SJCRH30 (cell line): ENCODE measurements at regions not wholly inside any gene's neighbourhood (a gene's known extent, or its start where the extent isn't known, plus 50 kb on each side); places are given as distances from the start of the nearest gene placed in this dataset.

ENCODE experiments used
- DNase-seq, 2 experiments: peaks; one replicate each; pipeline ENCODE4 v3.0.0-alpha.2; 2015 to 2020
- H3K27ac ChIP-seq: fragments of 250-450 bp; sonication (Bioruptor Pico); 2 replicates; pipeline ENCODE4 v1.5.1; 2020; ENCODE audit warnings: mild to moderate bottlenecking, moderate library complexity
- H3K27me3 ChIP-seq: fragments of 250-450 bp; sonication (Bioruptor Pico); 2 replicates; pipeline ENCODE4 v1.5.1; 2020; ENCODE audit warnings: mild to moderate bottlenecking, moderate library complexity
- H3K36me3 ChIP-seq: fragments of 250-450 bp; sonication (Bioruptor Pico); 2 replicates; pipeline ENCODE4 v1.5.1; 2020; ENCODE audit warnings: mild to moderate bottlenecking, moderate library complexity
- H3K4me1 ChIP-seq: fragments of 250-450 bp; sonication (Bioruptor Pico); 2 replicates; pipeline ENCODE4 v1.5.1; 2020; ENCODE audit warnings: mild to moderate bottlenecking, moderate library complexity
- H3K4me3 ChIP-seq: fragments of 250-450 bp; sonication (Bioruptor Pico); 2 replicates; pipeline ENCODE4 v1.5.1; 2020; ENCODE audit warnings: mild to moderate bottlenecking, moderate library complexity
- H3K9me3 ChIP-seq: fragments of 250-450 bp; sonication (Bioruptor Pico); replicated peaks from 2 replicates; pipeline ENCODE4 v1.5.1; 2020; ENCODE audit warnings: mild to moderate bottlenecking, moderate library complexity

DNA sequence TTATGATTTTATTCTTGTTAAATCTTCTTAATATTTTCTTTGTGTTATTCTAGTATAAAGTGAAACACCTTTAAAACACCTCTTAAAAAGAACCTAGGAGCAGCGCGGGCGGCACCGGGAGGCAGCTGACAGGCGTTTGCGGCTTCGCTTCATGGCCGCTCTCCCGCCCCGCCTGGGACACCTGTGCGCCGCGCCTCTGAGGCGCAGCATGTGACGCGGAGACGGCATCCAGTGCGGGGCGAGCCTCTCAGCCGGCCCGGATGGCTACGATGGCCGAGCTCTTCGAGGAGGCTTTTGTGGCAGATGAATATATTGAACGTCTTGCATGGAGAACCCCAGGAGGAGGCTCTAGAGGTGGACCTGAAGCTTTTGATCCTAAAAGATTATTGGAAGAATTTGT is 1592.7 kb downstream of the TECRL start:
- Histone ChIP-seq H3K27ac (no peak overlapping the region), H3K9me3 (no peaks in the 10 kb centered on the region), H3K27me3 (no peaks in the 10 kb centered on the region), H3K36me3 (no peaks in the 10 kb centered on the region), H3K4me3 (no peak overlapping the region), H3K4me1 (no peaks in the 10 kb centered on the region)
- no peak for DNase-seq

- H3K4me1 ChIP-seq: no peaks in the 10 kb centered on the region
- no peak for DNase-seq
Observed at GRCh38 chr4:62814510-62815047, 1594.7 kb downstream of the TECRL start.

GRCh38 chr4:62806816-62807215 is 1602.4 kb downstream of the TECRL start:
- no peaks in the 10 kb centered on the region for H3K27me3 ChIP-seq
- H3K27ac ChIP-seq: no peak overlapping the region
- no peaks in the 10 kb centered on the region for H3K9me3 ChIP-seq
- no peaks in the 10 kb centered on the region for H3K36me3 ChIP-seq
- H3K4me1 ChIP-seq: no peaks in the 10 kb centered on the region
- no peak overlapping the region for H3K4me3 ChIP-seq
- DNase-seq: no peak

More at GRCh38 chr4:62814510-62815047, 1594.7 kb downstream of the TECRL start:
- no peak overlapping the region for H3K4me3 ChIP-seq
- H3K27me3 ChIP-seq: no peaks in the 10 kb centered on the region
- no peaks in the 10 kb centered on the region for H3K36me3 ChIP-seq
- no peaks in the 10 kb centered on the region for H3K9me3 ChIP-seq
- H3K27ac ChIP-seq: no peak overlapping the region

- no peak for DNase-seq
- H3K4me1 ChIP-seq: no peaks in the 10 kb centered on the region
- no peaks in the 10 kb centered on the region for H3K9me3 ChIP-seq
- no peaks in the 10 kb centered on the region for H3K36me3 ChIP-seq
- H3K27me3 ChIP-seq: no peaks in the 10 kb centered on the region
- no peak overlapping the region for H3K4me3 ChIP-seq
- no peak overlapping the region for H3K27ac ChIP-seq
Observed at GRCh38 chr4:62804075-62804474, 1603.9 kb downstream of the ADGRL3 start.

GRCh38 chr4:62797221-62797620 is 1597.1 kb downstream of the ADGRL3 start:
- H3K4me3 ChIP-seq: no peak overlapping the region
- no peaks in the 10 kb centered on the region for H3K27me3 ChIP-seq

DNA sequence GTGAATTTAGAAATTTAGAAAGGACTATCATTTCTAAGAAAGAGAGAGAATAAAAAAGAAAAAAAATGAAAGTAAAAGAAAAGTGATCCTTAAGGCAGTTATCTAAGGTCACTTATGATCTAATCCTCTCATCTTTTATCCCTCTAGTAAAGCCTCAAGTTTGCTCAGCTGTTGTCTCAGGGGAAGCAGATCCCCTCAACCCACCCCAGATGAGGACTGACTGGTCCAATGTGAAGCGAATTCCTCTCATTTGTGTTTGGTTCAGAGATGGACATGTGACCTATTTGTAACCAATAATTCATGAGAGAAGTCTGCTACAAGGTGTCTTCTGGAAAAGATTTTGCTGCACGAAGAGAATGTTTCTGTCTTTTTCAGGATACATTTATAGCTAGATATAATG is 1591.3 kb downstream of the ADGRL3 start:
- Histone ChIP-seq H3K9me3 (no peaks in the 10 kb centered on the region), H3K4me1 (peaks cover 14% of the 10 kb centered on the region), H3K27ac (no peak overlapping the region), H3K27me3 (no peaks in the 10 kb centered on the region), H3K36me3 (no peaks in the 10 kb centered on the region), H3K4me3 (no peak overlapping the region)
- peak; percentile 54 to 66 for DNase-seq

More at GRCh38 chr4:62797221-62797620, 1597.1 kb downstream of the ADGRL3 start:
- Histone ChIP-seq H3K4me1 (no peaks in the 10 kb centered on the region), H3K9me3 (no peaks in the 10 kb centered on the region), H3K36me3 (no peaks in the 10 kb centered on the region), H3K27ac (no peak overlapping the region)
- DNase-seq: no peak

GRCh38 chr4:62771983-62772557 is 1571.9 kb downstream of the ADGRL3 start:
- no peaks in the 10 kb centered on the region for H3K27me3 ChIP-seq
- H3K4me1 ChIP-seq: no peaks in the 10 kb centered on the region
- no peak for DNase-seq
- H3K4me3 ChIP-seq: no peak overlapping the region
- H3K27ac ChIP-seq: no peak overlapping the region
- no peaks in the 10 kb centered on the region for H3K9me3 ChIP-seq
- H3K36me3 ChIP-seq: no peaks in the 10 kb centered on the region

DNA sequence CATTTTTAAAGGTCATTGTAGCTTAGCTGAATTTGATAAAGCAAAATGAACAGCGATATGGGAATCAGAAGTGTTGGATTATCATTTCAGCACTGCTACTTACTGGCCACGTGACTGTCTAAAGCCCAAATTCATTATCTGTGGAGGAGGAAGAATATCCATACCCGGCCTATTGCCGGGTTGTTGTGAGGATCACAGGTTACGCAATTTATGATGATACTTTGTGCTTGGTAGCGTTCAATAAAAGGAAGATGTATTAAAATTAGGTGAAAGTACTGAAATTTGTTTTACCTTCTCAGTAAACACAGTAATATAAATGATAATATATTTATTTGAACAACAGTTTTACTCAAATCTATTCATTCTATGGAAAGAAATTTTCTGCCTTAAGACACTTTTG is 1540.2 kb downstream of the ADGRL3 start:
- DNase-seq: no peak
- no peaks in the 10 kb centered on the region for H3K4me1 ChIP-seq
- H3K27me3 ChIP-seq: no peaks in the 10 kb centered on the region
- H3K9me3 ChIP-seq: no peaks in the 10 kb centered on the region
- no peaks in the 10 kb centered on the region for H3K36me3 ChIP-seq
- no peak overlapping the region for H3K4me3 ChIP-seq
- no peak overlapping the region for H3K27ac ChIP-seq

- H3K9me3 ChIP-seq: no peaks in the 10 kb centered on the region
Observed at GRCh38 chr4:62717154-62717553, 1517.0 kb downstream of the ADGRL3 start.

DNA sequence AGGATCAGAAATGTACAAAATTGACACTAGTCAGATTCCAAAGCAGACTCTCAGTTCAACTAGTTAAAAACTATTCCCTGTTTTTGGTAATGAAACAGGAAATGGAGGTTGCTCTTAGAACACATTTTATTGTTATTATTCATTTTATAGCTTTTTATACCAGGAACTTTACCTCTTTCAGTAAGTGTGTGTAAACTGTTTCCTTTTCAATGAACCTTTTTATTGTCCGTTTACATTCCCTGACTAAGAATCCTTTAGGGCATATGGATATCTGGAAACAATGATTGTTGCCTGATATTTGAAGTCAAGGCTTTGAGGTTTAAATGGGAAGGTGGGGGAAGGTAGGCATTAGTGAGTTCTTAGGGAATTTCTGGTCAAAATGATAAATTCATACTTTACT is 1511.4 kb downstream of the ADGRL3 start:
- no peak overlapping the region for H3K4me3 ChIP-seq
- no peaks in the 10 kb centered on the region for H3K4me1 ChIP-seq
- no peaks in the 10 kb centered on the region for H3K9me3 ChIP-seq
- H3K36me3 ChIP-seq: no peaks in the 10 kb centered on the region
- no peaks in the 10 kb centered on the region for H3K27me3 ChIP-seq
- no peak for DNase-seq
- no peak overlapping the region for H3K27ac ChIP-seq

More at GRCh38 chr4:62717154-62717553, 1517.0 kb downstream of the ADGRL3 start:
- H3K4me1 ChIP-seq: no peaks in the 10 kb centered on the region
- H3K36me3 ChIP-seq: no peaks in the 10 kb centered on the region
- no peak for DNase-seq
- no peak overlapping the region for H3K4me3 ChIP-seq
- no peak overlapping the region for H3K27ac ChIP-seq
- H3K27me3 ChIP-seq: no peaks in the 10 kb centered on the region

DNA sequence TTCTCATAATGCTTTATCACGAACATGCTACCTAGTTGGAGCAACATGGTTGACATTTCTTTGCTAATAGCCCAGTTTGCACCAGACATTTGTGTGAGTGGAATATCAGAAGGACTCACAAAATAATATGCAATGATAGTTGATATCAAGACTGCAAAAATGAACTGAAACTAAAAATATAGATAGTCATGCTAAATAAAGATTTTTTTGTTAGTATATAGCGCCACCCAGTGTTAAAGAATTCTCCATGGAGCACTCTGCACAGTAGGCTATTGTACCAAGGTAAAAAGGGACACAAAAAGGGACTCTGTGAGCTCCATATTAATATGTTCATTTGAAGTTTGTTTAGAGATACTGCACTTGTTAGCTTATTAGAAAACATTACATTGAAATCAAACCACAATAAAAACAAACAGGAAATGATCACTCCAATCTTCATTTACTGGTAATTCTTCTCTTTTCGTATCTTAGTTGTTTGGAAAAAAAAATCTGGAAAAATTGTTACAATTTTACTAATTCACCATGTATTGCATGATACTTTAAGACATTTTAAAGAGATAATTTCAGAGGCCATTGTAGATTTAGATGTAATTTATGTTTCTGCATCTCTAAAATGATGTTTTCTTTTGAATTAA is 1509.6 kb downstream of the ADGRL3 start:
- H3K36me3 ChIP-seq: no peaks in the 10 kb centered on the region
- DNase-seq: peak; percentile 6 to 69
- H3K27me3 ChIP-seq: no peaks in the 10 kb centered on the region
- H3K4me3 ChIP-seq: no peak overlapping the region
- H3K9me3 ChIP-seq: no peaks in the 10 kb centered on the region
- H3K27ac ChIP-seq: no peak overlapping the region
- no peaks in the 10 kb centered on the region for H3K4me1 ChIP-seq

DNA sequence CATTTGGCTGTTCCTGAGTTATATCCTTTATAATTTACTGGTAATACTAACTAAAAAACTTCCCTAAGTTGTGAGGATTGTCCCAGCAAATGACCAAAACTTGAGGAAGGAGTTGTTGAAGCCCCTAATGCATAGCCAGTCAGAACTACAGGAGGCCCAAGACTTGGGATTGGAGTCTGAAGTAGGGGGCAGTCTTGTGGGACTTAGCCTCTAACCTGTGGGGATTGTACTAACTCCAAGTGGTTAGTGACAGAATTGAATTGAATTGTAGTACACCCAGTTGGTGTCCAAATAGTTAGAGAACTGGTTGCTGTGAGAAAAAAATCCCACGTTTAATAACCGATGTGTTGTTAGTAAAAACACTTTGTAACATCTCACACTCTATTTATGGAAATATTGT is 1506.3 kb downstream of the ADGRL3 start:
- Histone ChIP-seq H3K36me3 (no peaks in the 10 kb centered on the region), H3K4me3 (no peak overlapping the region), H3K4me1 (no peaks in the 10 kb centered on the region), H3K27ac (no peak overlapping the region), H3K9me3 (no peaks in the 10 kb centered on the region), H3K27me3 (no peaks in the 10 kb centered on the region)
- no peak for DNase-seq

DNA sequence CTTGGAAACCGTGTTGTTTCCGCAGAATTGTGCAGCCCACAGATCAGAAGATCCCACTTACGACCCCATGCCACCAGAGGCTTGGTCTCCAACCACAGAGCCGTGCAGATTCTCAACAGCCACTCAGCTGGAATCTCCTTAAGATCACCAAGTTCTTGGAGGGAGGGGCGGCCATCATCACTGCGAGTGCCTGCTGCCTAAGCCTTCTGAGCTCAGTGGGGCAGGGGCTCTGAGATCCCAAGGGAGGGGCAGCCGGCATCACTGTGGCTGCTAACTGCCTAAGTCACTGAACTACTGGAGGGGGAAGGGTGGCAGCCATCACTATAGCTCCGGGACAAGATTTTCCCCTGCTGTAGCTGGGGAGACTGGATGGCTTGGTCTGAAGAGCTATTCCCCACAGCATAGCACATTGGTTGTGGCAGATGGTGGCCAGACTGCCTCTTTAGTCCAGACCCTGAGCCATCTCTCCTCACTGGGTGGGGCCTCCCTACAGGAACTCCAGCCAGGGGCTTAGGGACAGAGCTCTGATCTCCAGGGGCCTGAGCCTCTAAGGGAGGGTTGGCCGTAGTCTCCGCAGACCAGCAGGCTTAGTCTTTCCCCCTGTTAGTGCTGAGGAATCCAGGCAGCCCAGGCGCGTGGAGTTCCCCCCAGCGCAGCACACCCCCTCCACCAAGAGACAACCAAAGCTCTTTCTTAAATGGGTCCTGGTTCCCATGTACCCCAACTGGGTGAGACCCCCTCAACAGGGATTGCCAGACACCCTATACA is 1483.9 kb downstream of the ADGRL3 start:
- no peak overlapping the region for H3K27ac ChIP-seq
- H3K4me3 ChIP-seq: no peak overlapping the region
- H3K4me1 ChIP-seq: no peaks in the 10 kb centered on the region
- no peak for DNase-seq
- no peaks in the 10 kb centered on the region for H3K36me3 ChIP-seq
- H3K9me3 ChIP-seq: no peaks in the 10 kb centered on the region
- H3K27me3 ChIP-seq: no peaks in the 10 kb centered on the region

- H3K9me3 ChIP-seq: no peaks in the 10 kb centered on the region
- no peak overlapping the region for H3K27ac ChIP-seq
- no peaks in the 10 kb centered on the region for H3K36me3 ChIP-seq
Observed at GRCh38 chr4:62676962-62677361, 1476.8 kb downstream of the ADGRL3 start.

GRCh38 chr4:62670514-62670913 is 1470.4 kb downstream of the ADGRL3 start:
- H3K27ac ChIP-seq: peak overlapping the region; percentile 41
- H3K27me3 ChIP-seq: no peaks in the 10 kb centered on the region
- H3K36me3 ChIP-seq: no peaks in the 10 kb centered on the region
- DNase-seq: peak; percentile 73 to 83
- no peaks in the 10 kb centered on the region for H3K9me3 ChIP-seq
- H3K4me3 ChIP-seq: no peak overlapping the region
- H3K4me1 ChIP-seq: peaks cover 19% of the 10 kb centered on the region

More at GRCh38 chr4:62676962-62677361, 1476.8 kb downstream of the ADGRL3 start:
- H3K27me3 ChIP-seq: no peaks in the 10 kb centered on the region
- no peaks in the 10 kb centered on the region for H3K4me1 ChIP-seq
- no peak for DNase-seq
- H3K4me3 ChIP-seq: no peak overlapping the region
